GM12874 (cell line): ENCODE measurements at regions not wholly inside any gene's neighbourhood (a gene's known extent, or its start where the extent isn't known, plus 50 kb on each side); places are given as distances from the start of the nearest gene placed in this dataset.

Experiments
- TF ChIP-seq, protein P1 (sequence below): IDR thresholded peaks from 2 replicates; pipeline ENCODE4 v1.5.1; 2011; ENCODE audit warnings: low read depth, mild to moderate bottlenecking, control low read depth, low read length, moderate library complexity; ENCODE audit not compliant: insufficient read depth

GRCh38 chr16:65815707-65816106 lies 550.8 kb upstream of the CDH5 start:
- TF ChIP-seq, protein P1, sequence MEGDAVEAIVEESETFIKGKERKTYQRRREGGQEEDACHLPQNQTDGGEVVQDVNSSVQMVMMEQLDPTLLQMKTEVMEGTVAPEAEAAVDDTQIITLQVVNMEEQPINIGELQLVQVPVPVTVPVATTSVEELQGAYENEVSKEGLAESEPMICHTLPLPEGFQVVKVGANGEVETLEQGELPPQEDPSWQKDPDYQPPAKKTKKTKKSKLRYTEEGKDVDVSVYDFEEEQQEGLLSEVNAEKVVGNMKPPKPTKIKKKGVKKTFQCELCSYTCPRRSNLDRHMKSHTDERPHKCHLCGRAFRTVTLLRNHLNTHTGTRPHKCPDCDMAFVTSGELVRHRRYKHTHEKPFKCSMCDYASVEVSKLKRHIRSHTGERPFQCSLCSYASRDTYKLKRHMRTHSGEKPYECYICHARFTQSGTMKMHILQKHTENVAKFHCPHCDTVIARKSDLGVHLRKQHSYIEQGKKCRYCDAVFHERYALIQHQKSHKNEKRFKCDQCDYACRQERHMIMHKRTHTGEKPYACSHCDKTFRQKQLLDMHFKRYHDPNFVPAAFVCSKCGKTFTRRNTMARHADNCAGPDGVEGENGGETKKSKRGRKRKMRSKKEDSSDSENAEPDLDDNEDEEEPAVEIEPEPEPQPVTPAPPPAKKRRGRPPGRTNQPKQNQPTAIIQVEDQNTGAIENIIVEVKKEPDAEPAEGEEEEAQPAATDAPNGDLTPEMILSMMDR: no peak

- TF ChIP-seq, protein P1: no peak
These were observed 556.9 kb upstream of the CDH5 start for GRCh38 chr16:65809627-65810026.

DNA sequence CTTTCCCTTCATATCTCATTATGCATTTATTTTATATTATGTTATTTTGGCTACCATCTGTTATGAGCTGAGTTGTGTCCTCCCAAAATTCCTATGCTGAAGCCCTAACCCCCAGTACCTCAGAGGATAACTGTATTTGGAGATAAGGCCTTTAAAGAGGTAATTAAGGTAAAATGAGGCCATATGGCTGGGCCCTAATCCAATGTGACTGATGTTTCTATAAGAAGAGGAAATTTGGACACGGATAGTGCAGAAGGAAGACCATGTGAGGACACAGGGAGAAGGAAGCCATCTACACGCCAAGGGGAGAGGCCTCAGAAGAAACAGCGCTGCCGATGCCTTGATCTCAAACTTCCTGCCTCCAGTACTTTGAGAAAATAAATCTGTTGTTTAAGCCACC lies 557.7 kb upstream of the CDH5 start:
- TF ChIP-seq, protein P1: no peak

- TF ChIP-seq, protein P1: no peak
These were observed 558.6 kb upstream of the CDH5 start for GRCh38 chr16:65807858-65808257.

DNA sequence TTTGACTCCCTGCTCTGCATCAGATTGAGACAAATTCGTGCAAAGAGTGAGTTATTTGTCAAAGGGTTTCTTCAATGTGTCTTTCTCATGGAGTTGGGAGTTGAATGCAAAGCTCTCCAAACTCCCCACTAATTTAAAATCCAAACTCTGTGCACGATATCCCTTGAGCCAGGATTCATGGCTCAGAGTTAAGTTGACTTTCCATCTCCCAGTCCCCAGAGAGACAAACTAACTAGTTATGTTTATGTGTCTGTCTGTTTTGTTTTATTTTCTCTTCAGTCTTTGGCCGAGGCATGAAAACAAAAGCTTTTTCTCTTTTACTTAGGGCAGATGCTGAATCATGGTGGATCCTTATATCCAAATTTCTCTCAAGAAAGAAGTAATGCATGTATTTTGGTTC lies 570.0 kb upstream of the CDH5 start:
- TF ChIP-seq, protein P1: no peak

DNA sequence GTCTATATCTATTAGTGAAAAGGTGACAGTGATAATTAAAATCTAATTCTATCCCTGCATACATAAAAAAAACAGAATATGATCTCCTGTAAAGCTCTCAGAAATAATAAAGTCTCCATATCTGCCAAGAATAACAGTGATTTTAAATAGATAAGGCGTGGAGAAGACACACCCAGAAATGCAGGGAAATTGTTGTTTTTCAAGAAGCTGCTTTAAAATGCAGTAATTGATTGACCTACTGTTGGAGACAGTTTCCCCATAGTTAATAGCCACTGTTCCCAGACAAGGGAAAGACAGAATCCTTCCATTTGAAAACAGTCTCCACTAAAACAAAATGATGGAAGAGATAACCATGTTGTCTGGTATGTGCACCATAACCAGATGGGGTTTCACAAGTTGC lies 571.5 kb upstream of the CDH5 start:
- TF ChIP-seq, protein P1: no peak

DNA sequence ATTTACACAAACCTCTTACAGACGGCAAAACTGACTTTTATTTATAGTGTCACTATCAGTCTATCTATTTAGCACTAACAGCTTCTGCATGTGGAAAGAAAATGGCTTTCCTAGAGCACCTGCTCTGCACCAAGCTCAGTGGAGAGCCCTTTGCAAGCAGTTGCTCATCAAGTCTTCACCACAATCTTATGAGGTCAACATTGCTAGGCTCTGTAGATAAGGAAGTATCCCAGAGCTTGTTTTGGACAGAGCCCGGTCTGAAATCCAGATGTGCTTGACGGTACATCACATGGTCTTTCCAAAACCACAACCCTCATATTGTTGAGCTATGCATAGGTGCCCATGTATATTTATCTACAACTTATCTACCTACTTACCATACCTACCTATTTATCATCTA lies 572.7 kb upstream of the CDH5 start:
- TF ChIP-seq, protein P1: no peak

GRCh38 chr16:65790768-65791167 lies 575.7 kb upstream of the CDH5 start:
- TF ChIP-seq, protein P1: no peak
